Glomerular visceral epithelial cell (primary cell): ENCODE measurements at regions not wholly inside any gene's neighbourhood (a gene's known extent, or its start where the extent isn't known, plus 50 kb on each side); places are given as distances from the start of the nearest gene placed in this dataset.

Experiments
- DNase-seq: peaks from one replicate; pipeline ENCODE4 v3.0.0-alpha.2; 2016; ENCODE audit errors: extremely low spot score

DNA sequence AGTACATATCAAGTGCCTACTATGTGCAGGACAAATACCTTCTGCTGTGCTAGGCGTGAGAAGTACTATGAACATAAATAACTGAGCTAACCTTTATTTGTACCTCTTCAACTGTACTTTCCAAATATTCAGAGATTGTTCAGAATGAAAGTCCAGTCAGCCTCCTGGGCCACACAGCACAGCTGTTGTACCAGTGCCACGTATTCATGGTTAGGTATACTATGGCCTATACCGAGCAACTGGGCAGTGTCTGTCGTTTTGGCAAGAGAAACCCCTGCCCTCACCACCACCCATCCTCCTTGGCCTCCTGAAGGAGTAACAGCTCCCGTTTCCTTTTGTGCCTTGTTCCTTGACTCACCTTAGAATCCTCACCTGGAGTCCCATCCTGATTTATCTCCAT is 53.0 kb downstream of the RASSF10 start:
- no peak for DNase-seq

DNA sequence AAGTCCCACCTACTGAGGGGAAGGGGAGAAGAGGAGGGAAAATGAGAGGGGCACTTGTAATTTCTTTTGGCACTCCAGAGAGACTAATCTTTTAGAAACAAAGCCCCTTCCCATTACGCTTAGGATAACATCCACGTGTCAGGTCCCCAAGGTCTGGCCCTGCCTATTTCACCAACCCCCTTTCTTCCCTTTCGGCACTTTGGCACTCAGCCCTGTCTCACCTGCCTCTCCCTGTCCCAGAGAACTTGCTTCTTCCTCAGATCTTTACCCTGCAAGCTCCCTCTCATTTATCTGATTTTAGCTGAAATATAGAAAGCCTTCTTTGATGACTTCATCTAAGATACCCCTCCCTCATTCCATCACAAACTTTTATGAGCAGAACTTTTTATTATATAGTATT is 55.5 kb downstream of the RASSF10 start:
- DNase-seq, result no peak

DNA sequence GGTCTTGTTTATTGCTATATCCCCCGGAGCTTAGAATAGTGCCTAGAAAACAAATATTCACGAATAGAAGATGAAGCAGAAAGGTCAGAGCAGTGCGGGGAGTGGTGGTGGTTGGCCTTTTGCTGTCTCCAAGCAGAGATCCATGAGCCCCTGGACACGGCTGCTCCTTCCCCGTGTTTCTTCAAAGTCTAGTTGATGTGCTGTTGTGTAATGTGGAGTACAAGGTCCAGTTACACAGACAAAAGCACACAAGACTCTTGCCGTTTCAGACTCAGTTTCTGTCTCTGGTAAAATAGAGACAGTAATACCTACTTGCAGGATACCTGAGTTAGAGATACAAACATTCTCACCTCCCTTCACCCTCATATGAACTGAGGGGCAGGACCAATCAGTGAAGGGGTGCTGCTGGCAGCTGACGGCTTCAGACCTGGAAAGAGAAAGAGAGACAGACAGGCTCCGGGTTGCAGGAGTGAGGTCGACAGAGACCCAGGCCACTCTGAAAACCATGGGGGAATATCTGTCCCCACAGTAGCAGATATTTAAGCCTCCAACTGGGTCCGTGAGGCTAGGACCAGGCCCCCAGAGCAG is 56.2 kb downstream of the RASSF10 start:
- no peak for DNase-seq

DNA sequence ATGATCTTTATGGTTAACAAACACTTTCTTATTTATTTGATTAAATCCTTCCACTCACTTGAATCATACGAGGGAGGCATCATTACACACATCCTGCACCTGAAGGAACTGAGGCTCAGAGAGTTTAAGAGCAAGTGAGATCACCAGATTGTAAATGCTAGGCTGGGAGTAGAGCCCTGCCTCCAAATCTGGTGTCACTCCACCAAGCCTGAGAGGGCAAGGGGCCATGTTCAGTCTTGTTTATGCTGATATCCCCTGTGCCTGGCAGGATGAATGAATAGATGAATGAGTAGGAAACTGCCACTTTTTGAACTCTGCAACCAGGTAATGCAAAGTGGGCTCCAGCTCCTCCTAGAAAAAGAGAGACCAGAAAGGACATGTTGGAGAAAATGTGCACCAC is 59.1 kb downstream of the RASSF10 start:
- DNase-seq, result no peak

DNA sequence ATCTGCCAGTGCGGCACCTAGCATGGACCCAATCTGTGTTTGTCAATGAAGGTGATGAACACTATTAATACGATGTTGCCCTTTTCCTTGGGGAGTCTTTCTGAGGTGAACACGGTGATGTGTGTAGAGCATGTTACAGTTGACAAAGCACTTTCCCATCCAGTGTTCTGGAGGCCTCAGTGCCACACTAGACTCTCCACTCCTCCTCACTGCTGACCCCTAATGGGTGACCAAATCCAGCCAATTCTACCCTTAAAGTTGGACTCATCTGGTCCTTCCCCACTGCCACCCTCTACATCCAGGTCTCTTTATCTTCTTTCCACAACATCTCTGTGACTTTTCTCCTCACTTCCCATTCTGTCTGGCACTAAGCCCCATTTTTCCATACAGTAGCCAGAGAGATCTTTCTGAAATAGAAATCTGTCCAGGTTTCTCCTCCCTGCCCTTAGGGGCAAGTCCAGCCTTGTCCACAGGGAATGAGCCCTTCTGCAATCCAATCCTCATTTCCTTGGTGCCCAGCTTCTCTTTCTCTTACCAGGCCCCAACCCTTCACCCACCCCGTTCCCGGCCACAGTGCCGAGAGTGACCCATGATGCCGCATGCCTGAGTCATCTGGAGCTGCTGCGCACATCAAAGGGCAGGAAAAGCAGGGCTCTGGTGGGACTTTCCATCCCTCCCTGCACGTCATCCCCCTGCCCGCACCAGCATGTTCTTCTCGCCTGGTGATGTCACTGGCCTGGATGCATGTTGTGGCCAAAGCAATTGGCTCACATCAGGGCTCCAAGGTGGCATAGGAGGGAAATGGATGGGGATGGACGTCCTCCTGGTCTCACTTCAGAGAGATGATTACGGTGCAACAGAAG is 64.2 kb downstream of the RASSF10 start:
- peak; percentile 89 for DNase-seq

DNA sequence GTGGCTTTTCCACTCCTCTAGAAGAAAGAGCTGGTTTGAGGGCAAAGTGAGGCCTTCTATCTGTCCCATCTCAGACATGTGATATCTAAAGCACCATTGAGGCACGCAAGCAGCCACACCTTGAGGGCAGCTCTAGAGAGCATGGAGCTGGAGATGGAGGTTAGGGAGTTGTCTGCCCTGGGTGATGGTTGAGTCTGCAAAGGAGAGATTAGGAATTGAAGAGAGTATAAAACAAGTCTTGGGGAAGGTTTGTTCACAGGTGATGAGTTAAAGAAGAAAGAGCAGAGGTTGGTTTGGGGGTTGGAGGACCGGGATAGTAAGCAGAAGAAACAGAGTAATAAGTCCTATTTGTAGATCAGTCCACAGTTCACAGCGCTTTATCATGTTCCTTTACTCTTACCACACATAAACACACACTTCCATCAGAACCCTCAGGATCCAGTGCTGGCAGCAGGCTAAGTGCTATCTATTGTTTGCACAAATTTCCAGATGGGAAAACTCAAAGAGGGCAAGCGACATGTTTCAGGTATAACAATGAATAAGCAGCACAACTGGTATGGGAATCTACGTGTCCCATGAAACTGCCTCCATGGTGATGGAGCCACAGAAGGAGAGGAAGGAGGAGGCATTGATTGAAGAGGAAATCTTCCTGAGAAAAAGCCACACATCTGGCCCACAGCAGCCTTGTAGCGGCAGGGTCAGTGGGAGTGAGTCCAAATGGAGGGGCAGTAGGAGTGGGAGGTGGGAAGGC is 65.8 kb downstream of the RASSF10 start:
- no peak for DNase-seq

DNA sequence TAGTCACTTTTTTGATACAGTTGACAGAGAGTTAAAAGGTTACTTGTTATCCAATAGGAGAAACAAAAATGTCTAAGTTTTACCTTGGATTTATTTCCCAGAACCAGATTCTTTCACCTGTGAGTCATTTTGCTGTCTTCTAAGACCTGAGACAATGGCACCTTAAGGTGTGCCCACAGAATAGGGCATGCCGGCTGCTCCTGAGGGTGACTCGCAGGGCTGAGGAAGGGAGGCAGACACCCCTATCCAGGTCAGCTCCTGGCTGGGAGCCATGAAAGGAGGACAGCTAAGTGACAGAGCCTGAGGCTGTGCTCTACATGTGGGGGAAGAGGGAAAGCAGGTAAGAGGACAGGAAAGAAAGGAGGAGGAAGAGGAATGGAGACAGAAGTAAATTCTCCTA is 67.8 kb downstream of the RASSF10 start:
- DNase-seq, result peak; percentile 9

DNA sequence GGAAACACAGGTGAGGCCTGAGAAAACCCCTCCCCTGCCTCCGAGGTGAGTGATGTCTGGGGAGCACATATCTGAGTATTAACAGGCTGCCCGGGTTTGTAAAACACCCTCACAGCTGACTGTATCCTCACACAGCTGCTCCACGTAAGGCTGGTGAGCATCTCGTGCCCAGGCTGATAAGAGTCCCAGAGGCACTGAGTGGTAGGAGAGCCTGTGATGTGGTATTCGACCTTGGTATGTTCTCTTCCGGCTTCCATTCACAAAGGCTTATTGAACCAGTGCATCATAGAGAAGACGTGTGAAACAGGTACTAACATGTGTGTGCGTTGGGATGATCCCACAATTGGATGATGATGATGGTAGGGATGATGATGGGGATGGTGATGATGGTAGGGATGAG is 71.7 kb downstream of the RASSF10 start:
- DNase-seq, result no peak

DNA sequence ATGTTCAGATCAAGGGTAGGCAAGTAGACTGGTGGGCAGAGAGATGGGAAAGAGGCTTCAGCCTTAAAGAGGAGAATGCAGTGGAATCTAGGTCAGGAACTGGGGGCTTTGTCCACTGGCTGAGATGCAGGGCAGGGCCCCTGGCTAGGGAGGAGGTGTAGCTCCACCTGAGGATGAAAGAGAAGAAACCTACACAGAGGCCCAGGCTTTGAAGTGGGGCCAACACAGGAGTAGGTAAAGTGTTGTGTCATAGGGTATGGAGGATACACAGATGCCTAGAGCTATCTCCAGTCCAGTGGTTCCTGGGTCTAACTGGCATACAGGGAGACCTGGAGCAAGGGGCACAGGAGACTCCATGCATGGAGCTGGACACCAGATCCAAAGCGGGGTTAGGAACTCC is 73.5 kb downstream of the RASSF10 start:
- DNase-seq, result no peak

DNA sequence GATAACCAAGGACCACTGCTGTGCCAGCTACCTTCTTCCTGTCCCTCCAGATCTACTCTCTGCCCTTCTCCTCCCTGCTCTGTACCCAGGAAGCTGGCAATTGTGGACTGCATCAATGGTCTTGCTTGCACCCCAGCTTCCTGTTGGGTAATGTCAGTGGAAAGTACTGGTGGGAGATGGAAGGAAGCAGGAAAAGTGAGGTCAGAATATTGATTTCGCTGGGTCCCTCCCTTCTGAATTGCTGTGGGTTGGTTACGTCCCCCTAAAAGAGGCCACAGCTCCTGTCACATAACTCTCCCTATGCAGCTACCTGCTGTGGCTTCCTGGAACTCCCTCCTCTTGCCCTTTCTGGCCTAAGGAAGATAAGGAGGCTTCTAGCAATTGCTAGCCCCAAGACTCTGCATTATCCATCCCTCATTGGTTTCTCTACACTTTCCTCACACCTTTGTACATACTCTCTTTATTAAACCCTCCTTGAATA is 81.2 kb downstream of the RASSF10 start:
- DNase-seq, result no peak

DNA sequence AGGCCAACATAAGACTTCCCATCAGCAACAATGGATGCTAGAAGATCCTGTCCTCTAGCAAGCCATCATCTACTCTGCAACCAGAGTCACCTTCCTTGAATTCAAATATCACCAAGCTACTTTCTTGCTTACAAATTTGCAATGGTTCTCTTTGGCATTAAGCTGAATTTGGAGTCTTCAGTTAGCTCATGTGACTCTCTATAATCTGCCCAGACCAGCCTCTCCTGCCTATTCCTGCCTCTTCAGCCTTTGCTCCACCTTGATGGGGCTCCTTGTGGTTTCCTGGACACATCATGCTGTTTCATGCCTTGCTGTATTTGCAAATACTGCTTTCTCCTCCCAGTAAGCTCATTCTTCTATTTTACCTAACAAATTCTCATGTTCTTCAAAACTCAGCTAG is 82.3 kb downstream of the RASSF10 start:
- peak; percentile 21 for DNase-seq

DNA sequence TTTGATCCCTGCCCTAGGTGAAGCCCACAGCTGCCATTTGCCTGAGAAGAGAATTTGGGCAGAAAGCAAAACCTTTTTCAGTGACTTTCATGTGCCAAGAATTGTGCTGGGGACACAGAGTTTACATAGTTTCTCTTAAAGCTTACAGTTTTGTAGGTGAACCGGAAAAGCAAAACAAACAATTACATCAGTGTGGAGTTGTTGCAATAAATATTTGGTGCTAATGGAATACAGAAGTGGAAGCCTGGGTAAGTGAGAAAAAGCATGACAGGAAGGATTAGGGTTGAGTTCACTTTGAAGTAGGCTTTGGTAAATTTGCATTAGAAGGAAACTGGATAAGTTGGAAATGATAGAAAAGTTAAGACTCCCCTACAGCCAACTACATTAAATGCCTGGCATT is 82.7 kb downstream of the RASSF10 start:
- DNase-seq, result no peak

DNA sequence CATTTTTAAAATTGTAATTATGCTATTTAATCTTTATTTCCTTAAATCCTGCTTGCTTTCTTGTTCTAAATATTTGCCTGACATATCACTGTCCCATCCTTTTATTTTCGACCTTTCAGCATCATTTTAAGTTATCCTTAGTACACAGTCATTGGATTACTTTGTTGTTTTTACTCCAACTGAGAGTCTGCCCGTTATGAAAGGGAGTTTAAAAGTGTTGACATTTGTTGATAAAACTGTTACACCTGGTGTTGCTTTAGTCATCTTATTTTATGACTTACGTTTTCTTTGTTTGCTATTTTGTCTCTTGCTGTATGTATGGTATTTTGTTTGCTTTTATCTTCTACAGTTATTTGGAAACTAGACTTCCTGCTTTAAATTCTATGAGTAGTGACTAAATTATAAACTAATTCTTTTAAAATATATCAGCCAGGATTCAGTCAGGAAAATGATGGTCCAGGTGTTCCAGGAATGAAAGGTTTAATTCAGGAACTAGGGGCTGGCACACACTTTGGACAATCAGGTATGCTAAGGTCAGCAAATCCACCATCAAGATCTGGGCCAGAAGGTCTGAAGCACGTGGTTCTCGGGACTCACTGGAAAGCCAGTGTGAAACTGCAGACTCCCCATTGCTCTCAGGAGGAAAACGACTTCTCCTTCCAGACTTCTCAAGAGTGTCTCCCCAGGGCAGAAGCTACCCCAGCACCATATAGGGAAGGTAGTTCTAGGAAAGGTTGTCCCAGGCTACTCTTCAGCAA is 86.0 kb downstream of the RASSF10 start:
- DNase-seq, result no peak

DNA sequence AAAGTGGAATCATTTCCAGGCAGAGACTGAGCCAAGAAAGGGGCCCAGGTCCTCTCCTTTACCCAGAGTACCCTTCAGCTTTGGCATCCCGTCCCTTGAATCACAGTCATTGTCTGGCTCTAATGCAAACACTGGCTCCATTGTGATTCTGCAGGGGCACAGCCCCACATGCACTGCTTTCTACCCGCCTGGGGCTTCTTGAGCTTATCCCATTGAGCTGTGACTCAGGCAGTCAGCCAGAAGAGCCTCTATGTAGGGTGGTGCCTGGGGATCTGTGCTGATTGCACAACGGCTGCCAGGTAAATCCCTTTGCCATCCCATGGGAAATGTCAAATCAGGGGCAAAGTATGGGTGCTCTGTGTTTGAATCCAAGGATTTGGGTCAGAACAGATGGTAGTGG is 88.9 kb downstream of the RASSF10 start:
- DNase-seq, result no peak

DNA sequence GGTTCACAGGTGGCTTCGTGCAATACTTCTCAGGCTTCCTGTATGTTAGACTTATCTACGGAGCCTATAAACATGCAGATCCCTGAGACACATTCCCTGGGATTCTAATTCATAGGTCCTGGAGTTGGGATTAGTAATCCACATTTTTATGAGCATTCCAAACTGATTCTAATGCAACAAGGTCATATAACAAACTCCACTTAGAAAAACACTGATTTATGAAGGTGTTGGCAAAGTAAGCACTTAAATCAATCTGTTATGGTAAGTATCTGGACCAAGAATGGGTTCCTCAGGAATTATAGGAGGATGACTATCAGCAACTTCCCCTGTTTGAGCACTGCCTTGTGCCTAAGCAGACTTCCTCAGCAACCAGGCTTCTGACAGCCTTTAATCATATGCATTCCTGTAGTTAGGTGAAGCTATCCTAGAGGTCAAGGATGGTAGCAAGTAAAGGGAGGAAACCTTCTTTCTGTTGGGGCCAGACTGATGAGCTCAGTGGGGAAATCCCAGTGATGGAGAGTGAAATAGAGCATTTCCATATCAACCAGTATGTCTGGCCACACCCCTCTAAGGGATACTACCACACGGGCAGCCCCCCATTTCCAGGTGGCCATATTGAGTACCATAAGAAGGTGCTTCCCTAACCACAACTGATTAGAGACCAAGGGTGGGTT is 89.6 kb downstream of the RASSF10 start:
- DNase-seq, result peak; percentile 20

DNA sequence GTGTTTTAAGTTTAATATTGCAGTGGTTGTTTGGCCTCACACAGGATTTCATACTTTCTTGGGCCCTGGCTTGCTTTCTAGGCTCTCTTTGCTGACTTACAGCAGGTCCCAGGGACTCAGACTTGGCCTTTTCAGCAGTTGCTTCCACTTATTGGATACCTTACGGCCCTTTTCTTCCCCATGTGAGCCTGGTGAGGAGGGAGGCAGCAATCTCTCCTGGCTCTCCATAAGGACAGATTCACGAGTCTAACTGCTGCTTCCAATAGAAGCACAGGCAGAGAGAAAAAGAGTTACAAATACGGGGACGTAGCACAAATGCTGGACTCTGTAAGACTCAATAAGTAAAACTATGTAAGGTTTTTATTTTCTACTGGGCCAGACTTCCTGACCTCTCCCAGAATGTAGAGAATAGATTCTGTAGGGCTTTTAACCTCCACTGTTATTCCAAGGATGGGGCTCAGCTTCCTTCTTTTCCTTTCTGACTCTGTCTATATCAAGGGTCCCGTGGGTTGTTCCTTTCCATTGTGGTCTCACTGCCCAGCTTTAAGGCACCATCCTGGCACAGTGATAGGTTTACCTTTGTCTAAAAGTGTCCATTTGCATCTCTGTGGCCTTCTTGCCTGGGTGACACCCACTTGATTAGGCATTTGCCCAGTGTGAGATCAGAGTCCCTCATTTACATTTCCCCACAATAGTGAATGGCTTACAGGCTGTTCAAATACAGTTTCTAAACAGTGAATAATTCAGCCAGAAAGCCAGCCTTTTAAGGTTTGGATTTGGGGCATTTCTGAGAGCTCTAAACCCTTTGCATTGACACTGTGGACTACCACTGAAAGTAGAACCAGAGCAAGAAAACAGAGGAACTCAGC is 92.8 kb downstream of the RASSF10 start:
- DNase-seq, result no peak

DNA sequence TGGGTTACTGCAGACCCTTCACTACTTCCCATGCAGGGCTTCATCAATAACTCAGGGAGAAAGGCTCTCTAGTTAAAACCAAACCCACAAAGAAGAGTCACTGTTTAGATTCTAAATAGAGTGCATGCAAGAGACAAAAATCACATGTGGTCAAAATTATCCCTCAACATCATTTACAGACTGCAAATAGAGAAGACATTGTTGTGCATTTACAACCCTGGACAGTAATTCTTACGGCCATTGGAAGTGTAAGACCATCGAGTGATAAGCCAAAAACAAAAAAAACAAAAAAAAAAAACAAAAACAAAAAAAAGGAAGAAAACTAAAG is 93.4 kb downstream of the RASSF10 start:
- no peak for DNase-seq

DNA sequence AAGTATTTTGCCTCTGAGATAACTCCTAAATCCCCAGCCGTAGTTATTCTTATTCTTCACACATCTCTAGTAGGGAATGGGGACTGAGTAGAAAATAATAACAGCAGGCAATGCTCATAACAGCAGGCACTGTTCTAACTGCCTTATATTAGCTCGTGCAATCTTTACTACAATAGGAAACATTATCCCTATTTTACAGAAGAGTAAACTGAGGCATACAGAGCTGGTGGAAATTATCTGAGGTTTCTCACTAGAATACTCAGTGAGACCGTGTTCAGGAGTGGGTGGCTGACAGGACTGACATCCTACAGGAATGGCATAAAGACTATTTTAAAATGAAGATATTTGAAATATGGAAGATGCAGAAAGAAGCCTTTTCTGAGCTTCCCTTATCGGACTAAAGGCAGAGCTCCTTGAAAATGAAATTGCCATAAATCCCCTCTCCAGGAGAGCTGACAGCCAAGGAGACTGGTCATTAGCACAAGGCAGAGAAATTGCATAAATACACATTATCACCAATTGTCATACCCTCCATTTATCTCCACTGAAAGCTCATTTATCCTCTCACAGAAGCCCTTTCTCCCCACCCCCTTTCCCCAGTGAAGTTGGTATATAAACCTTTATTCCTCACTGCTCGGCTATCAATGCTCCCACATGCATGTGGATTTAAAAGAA is 93.9 kb downstream of the RASSF10 start:
- no peak for DNase-seq

DNA sequence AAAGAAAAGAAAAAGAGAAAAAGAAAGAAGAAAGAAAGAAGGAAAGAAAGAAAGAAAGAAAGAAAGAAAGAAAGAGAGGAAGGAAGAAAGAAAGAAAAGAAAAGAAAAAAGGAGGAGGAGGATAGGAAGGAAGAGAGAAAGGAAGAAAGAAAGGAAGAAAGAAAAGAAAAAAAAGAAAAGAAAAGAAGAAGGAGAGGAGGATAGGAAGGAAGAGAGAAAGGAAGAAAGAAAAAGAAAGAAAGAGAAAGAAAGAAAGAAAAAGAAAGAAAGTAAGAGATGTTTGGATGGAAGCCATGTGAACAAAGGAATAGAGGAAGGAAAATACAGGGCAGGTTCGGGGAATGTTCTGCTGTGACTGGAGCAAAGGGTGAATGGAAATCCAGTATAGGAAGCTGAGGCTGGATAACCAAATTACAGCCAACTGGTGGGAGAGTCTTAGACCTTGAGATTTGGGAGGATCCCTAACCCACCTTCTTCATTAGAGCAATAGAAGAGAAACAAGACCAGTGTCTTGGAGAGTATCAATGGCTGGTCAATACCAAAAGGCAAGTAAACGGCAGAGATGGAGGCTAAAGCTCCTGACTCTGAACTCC is 94.9 kb downstream of the RASSF10 start:
- DNase-seq, result no peak
